ENCODE measurements at regions not wholly inside any gene's neighbourhood (a gene's known extent, or its start where the extent isn't known, plus 50 kb on each side); places are given as distances from the start of the nearest gene placed in this dataset.
"Not testable (repeated sequence)": the region's sequence is repeated elsewhere in the genome, so short reads cannot be mapped to it uniquely, and the experiment has no call there.

- DNase-seq (ENCODE audit: low spot score): no peak
Measured at GRCh38 chr5:118552146-118552545, 436.2 kb downstream of the DTWD2 start.

DNA sequence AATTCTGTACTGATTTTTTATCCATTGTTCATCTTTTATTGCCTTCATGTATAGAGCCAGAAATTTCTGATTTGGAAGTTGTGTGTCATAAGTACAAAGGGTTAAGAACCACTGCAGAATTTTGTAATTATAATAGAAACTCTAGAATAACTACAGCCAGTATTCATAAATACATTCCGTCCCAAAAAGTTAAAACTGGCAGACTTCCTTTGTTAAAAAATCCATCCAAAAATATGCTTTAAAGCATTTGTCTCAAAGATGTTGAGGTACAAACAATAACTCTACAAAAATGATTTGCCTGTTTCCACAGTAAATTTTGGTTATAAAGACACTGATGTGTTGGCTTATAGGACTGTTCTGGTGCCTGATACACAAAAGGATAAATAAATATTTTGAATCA, 436.6 kb downstream of the DTWD2 start:
- no peak for DNase-seq (ENCODE audit: low spot score)

DNA sequence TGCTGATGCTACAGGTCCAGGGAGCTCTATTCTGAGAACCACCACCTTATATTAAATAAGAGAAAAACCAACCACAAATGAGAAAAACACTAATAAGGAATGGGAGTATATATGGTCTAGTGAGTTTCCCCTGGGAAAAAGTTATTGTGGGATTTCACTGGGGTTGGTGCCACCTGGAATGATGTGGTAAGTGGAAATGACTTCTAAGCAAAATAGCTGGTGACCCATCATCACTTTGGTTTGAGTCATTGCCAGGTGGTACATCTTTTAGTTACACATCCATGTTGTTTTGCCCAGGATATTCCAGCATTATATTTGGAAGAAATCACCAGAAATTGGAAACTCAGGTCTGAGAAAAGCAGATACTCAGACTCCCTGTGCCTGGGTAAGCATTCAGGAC, 437.3 kb downstream of the DTWD2 start:
- no peak for DNase-seq (ENCODE audit: low spot score)

GRCh38 chr5:118548761-118549720, 439.3 kb downstream of the DTWD2 start:
- no peak for DNase-seq (ENCODE audit: low spot score)

- no peak for DNase-seq (ENCODE audit: low spot score)
Measured at GRCh38 chr5:118545470-118545869, 442.9 kb downstream of the DTWD2 start.

GRCh38 chr5:118544887-118545449, 443.4 kb downstream of the DTWD2 start:
- DNase-seq (ENCODE audit: low spot score): no peak

- no peak for DNase-seq (ENCODE audit: low spot score)
Measured at GRCh38 chr5:118533923-118534322, 454.4 kb downstream of the DTWD2 start.

DNA sequence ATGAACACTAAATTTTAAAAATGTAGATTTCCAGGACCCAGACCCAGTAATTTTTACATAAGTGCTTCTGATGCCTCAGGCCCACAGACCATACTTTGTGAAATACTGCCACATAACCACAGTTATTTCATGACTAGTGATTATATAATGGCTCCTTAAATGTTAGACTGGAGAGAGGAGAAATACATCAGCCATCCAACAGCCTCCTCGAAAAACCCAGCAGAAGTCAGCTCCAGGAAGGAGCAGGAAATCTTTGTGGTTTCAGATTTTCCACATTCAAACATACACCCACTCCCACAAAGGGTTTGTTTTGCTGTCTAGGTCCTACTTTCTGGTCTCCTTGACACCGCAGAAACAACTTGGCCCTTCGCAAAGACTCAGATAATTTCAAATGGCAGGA, 455.2 kb downstream of the DTWD2 start:
- DNase-seq (ENCODE audit: low spot score): no peak

- no peak for DNase-seq (ENCODE audit: low spot score)
Measured at GRCh38 chr5:118531276-118531675, 457.1 kb downstream of the DTWD2 start.

DNA sequence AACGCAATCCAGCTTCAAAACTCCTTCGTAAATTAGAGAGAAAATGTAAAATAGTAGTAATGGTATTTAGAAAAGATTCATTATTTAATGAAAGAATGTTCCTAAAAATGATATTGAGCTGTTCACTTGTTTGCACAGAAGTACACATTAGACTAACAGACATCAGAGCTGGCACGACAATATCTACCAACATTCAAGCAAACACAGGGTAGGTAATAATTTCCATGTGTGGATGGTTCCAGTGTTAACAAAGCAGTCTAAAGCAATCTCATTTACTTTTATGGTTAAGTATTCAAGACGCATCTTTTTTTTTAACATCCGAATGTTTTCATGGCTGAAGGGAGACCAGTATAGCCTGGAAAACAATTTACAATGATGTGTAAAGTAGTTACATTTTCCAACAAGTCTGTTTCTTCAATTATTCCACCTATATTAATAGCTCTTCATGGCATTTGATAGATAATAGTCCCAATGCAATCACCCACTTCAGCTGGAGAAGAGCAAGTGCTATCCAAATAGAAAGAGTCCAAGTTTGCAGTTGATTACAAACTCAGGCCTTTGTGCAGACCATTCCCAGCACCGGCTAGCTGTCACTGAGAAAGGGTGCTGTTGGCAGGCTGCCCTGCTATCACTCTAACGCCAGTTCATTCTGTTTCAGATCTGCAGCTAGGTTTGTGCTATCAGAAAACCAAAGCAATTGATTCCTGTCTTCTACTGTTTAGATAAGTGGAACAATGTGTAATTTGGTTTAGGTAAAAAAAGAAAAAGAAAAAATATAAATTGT, 458.8 kb downstream of the DTWD2 start:
- DNase-seq (ENCODE audit: low spot score): no peak

DNA sequence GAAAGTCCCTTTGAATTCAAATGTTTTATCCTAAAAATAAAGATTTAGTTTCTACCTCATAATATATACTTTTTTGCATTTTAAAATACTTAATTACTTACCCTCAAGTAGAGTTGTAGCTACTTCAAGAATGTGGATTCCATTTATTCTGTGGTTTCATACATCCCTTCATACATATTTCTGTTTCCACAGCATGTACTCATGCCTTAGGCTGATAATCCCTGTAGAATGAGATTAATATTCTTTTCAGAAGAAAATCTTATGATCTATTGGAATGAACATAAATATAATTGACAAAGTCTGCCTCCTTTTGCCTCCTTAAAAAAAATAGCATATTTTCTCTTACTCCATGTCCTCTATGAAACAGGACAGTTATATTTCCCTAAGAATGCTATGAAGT, 465.7 kb downstream of the DTWD2 start:
- no peak for DNase-seq (ENCODE audit: low spot score)

- no peak for DNase-seq (ENCODE audit: low spot score)
Measured at GRCh38 chr5:118520771-118521415, 467.5 kb downstream of the DTWD2 start.

GRCh38 chr5:118519466-118519865, 468.9 kb downstream of the DTWD2 start:
- DNase-seq (ENCODE audit: low spot score): no peak

GRCh38 chr5:118518720-118519119, 469.6 kb downstream of the DTWD2 start:
- DNase-seq (ENCODE audit: low spot score): no peak

- DNase-seq (ENCODE audit: low spot score): no peak
Measured at GRCh38 chr5:118511846-118512245, 476.5 kb downstream of the DTWD2 start.

DNA sequence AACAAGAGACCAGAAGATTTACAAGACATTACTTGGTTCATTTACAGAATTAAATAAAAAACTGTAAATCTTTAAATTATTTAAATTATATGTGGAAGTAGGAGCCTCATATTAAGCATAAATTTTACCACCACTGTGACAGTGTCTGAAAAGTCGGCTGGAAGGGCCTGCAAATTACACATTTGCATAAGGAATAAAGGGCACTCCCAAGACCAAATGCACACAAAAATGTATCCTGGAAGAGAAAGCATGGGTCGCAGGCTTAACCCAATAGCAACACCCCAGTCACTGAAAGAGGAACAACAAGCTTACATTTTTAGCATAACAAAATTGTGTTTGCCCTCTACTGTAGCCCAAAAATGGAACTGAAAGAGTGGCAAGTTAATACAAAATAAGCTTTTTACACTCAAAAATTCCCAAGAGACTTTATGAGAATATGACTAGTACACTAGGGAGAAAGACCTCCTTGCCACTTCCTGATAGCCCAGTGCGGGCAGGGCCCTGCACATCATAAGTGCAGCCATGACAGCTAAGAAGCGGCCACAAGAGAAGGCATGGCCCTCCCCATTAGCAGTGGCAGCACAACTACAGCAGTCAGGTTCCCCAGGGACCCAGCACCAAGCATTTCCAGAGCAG, 482.0 kb downstream of the DTWD2 start:
- DNase-seq (ENCODE audit: low spot score): no peak

GRCh38 chr5:118502232-118502631, 486.1 kb downstream of the DTWD2 start:
- not testable (repeated sequence) for DNase-seq (ENCODE audit: low spot score)

DNA sequence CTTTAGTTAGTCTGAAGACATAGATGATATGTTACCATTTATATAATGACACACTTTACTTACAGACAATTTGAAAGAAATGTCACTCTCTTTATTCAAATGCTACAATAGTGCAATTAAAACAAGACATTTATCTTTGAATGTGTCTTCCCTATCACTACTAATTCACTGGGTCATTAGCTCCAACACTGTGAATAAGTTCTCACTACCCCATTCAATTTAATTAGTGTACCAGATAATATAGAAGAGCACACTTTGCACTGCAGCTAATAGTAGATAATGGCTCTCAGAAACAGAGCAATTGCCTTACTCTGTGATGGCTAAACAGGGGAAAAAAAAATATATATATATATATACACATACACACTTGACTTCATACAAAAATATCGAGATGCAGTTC, 497.0 kb downstream of the DTWD2 start:
- no peak for DNase-seq (ENCODE audit: low spot score)

DNA sequence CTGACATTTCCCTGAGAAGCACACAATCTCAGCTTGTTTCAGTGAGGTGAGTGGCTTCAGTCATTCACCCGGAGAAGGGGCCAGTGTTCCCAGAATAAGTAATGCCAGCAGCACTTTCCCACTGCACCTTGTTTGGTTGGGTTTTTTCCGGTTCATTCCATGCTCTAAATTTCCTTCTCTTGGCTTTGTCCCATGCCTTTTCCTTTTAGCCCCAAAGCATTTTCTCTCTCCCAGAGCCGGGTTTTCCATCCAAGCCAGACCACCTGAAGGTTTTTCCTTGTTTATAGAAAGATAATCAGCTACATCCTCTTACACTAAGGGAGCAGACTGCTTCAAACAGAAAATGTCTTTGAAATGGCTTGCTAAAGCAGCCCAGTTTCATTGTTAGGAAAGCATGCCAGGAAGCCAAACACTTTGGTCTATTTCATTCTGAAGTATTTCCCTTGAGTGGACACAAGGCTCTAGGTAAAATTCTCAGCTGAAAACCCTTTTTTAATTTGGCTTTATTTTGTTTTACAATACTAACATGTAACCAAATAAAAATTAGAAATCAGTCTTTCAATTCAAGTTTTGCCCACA, 501.6 kb downstream of the DTWD2 start:
- DNase-seq (ENCODE audit: low spot score): no peak

DNA sequence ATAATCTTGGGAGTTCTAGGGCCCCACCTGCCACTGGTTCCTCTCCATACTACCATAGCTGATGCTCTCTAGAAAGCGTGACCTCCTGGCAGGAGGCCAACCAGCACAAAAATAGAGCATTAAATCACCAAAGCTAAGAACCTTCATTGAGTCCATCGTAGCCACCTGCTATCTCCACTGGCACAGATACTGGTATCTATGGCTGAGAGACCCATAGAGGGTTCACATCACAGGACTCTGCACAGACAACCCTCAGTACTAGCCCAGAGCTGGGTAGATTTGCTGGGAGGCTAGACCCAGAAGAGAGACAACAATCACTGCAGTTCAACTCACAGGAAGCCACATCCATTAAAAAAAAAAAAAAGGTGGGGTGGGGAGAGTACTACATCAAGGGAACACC, 509.1 kb downstream of the DTWD2 start:
- DNase-seq (ENCODE audit: low spot score): no peak

DNA sequence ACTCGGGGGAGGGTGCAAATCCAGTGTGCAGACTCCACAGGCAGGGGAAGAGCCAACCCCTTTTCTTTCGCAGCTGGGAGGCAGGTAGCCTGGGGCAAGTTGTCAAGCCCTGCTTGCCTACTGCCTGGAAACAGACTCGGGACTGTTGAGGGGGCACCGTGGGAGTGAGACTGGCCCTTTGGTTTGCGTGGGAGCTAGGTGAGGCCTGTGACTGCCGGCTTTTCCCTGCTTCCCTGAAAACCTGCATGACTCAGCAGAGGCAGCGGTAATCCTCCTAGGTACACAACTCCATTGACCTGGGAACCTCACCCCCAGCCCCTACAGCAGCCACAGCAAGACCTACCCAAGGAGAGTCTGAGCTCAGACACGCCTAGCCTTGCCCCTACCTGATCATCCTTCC, 509.5 kb downstream of the DTWD2 start:
- no peak for DNase-seq (ENCODE audit: low spot score)

All from hematopoietic multipotent progenitor cell treated with erythropoietin and hydrocortisone succinate and interleukin-3 and kit ligand, for 17 days (in vitro differentiated cells).